ENCODE measurements at regions not wholly inside any gene's neighbourhood (a gene's known extent, or its start where the extent isn't known, plus 50 kb on each side); places are given as distances from the start of the nearest gene placed in this dataset.

- Histone ChIP-seq H3K4me3 (no peak overlapping the region), H3K4me1 (ENCODE audit: insufficient read depth) (peaks cover 6% of the 10 kb centered on the region), H3K27ac (no peak overlapping the region), H3K9me3 (no peaks in the 10 kb centered on the region), H3K36me3 (no peaks in the 10 kb centered on the region), H3K27me3 (no peaks in the 10 kb centered on the region)
- intact Hi-C loops (cut with DNase I) = no loop called here
- WGBS, 3 donors = 58 to 81% (median 67%) methylated on average over 2 of the region's 2 CpGs
- TF ChIP-seq CTCF (IDR thresholded peaks at IDR 0.05) (no peak), POLR2A (IDR thresholded peaks at IDR 0.05) (no peak), EP300 (IDR thresholded peaks at IDR 0.05) (no peak)
- DNase-seq = no peak
Measured at GRCh38 chr1:185487026-185487425, 170.0 kb upstream of the IVNS1ABP start.

- no peak overlapping the region for H3K4me3 ChIP-seq
- TF ChIP-seq POLR2A (IDR thresholded peaks at IDR 0.05) = no peak
- TF ChIP-seq EP300 (IDR thresholded peaks at IDR 0.05) = no peak
- no peak for TF ChIP-seq CTCF (IDR thresholded peaks at IDR 0.05)
- DNase-seq = no peak
- no peaks in the 10 kb centered on the region for H3K27me3 ChIP-seq
- H3K9me3 ChIP-seq = no peaks in the 10 kb centered on the region
- intact Hi-C loops (cut with DNase I) = no loop called here
- WGBS, 3 donors = 73 to 83% (median 76%) methylated on average over 5 of the region's 5 CpGs
- H3K36me3 ChIP-seq = no peaks in the 10 kb centered on the region
- peaks cover 6% of the 10 kb centered on the region for H3K4me1 ChIP-seq (ENCODE audit: insufficient read depth)
- no peak overlapping the region for H3K27ac ChIP-seq
Measured at GRCh38 chr1:185486346-185486745, 169.3 kb upstream of the IVNS1ABP start.

GRCh38 chr1:185483664-185484450 is 166.8 kb upstream of the IVNS1ABP start:
- WGBS, 3 donors = 87 to 100% (median 96%) methylated on average over 2 of the region's 2 CpGs
- Histone ChIP-seq H3K27me3 (no peaks in the 10 kb centered on the region), H3K36me3 (no peaks in the 10 kb centered on the region), H3K27ac (no peak overlapping the region), H3K9me3 (no peaks in the 10 kb centered on the region), H3K4me3 (no peak overlapping the region), H3K4me1 (ENCODE audit: insufficient read depth) (peaks cover 2% of the 10 kb centered on the region)
- DNase-seq = no peak
- intact Hi-C loops (cut with DNase I) = no loop called here
- no peak for TF ChIP-seq EP300 (IDR thresholded peaks at IDR 0.05)
- TF ChIP-seq CTCF (IDR thresholded peaks at IDR 0.05) = no peak
- no peak for TF ChIP-seq POLR2A (IDR thresholded peaks at IDR 0.05)

GRCh38 chr1:185483217-185483616 is 166.2 kb upstream of the IVNS1ABP start:
- Histone ChIP-seq H3K4me3 (no peak overlapping the region), H3K27ac (no peak overlapping the region), H3K9me3 (no peaks in the 10 kb centered on the region), H3K36me3 (no peaks in the 10 kb centered on the region), H3K4me1 (ENCODE audit: insufficient read depth) (peaks cover under 1% of the 10 kb centered on the region), H3K27me3 (no peaks in the 10 kb centered on the region)
- no peak for DNase-seq
- TF ChIP-seq POLR2A (IDR thresholded peaks at IDR 0.05) (no peak), CTCF (IDR thresholded peaks at IDR 0.05) (no peak), EP300 (IDR thresholded peaks at IDR 0.05) (no peak)
- intact Hi-C loops (cut with DNase I) = no loop called here
- WGBS, 3 donors = 53 to 64% (median 60%) methylated on average over 1 of the region's 1 CpG
